Heart right ventricle (tissue), 16 donors: ENCODE measurements at regions not wholly inside any gene's neighbourhood (a gene's known extent, or its start where the extent isn't known, plus 50 kb on each side); places are given as distances from the start of the nearest gene placed in this dataset.
"Not testable (repeated sequence)": the region's sequence is repeated elsewhere in the genome, so short reads cannot be mapped to it uniquely, and the experiment has no call there.

Experiments
- ATAC-seq, 8 donors: fragments of 200-7000 bp; cut with Tn5 transposase; one replicate each; pipeline ENCODE4 v1.9.1; 2020; ENCODE audit warnings: mild to moderate bottlenecking in 8 of 8, moderate library complexity in 8 of 8, moderate number of reproducible peaks in 1 of 8
- DNase-seq, 2 donors: peaks; one replicate each; pipeline ENCODE4 v3.0.0-alpha.2; 2020
- H3K27ac ChIP-seq, 10 donors: fragments of 200-600 bp; sonication (generic) in 2 of 10; one replicate each; pipeline versions ENCODE4 v1.5.0 to v1.8.0; 2020 to 2022; ENCODE audit warnings: mild to moderate bottlenecking in 3 of 10
- H3K27me3 ChIP-seq, 7 donors: fragments of 200-600 bp; one replicate each; pipeline ENCODE4 v1.8.0; 2021 to 2022; ENCODE audit warnings: mild to moderate bottlenecking in 2 of 7
- H3K36me3 ChIP-seq, 9 donors: fragments of 200-600 bp; sonication (generic) in 1 of 9; one replicate each; pipeline versions ENCODE4 v1.5.0 to v1.8.0; 2020 to 2022; ENCODE audit warnings: mild to moderate bottlenecking in 2 of 9
- H3K4me1 ChIP-seq, 9 donors: fragments of 200-600 bp; sonication (generic) in 1 of 9; one replicate each; pipeline versions ENCODE4 v1.5.0 to v1.8.0; 2020 to 2022; ENCODE audit warnings: mild to moderate bottlenecking in 4 of 9
- H3K4me3 ChIP-seq, 10 donors: fragments of 200-600 bp; sonication (generic) in 2 of 10; one replicate each; pipeline versions ENCODE4 v1.5.0 to v1.8.0; 2020 to 2022; ENCODE audit warnings: mild to moderate bottlenecking in 7 of 10, moderate library complexity in 2 of 10
- H3K9me3 ChIP-seq, 11 donors: fragments of 200-600 bp in 10 of 11; sonication (generic) in 2 of 11; one replicate each; pipeline versions ENCODE4 v1.5.0 to v1.8.0; 2013 to 2022; ENCODE audit warnings: mild to moderate bottlenecking in 2 of 11, control low read depth in 1 of 11, moderate library complexity in 1 of 11
- WGBS, 2 donors: extraction: QIAGEN DNeasy Blood & Tissue Kit; methylation state at CpG; one replicate each; pipeline ENCODE4 v1.1.7; 2013; ENCODE audit warnings: inconsistent platforms in 1 of 2; 5-methylcytosine and 5-hydroxymethylcytosine counted together
- intact Hi-C, 10 donors: fragments of 100-400 bp; cut with DNase I; formaldehyde crosslinking; loops; one replicate each; pipeline versions ENCODE4 v1.11.1 to v1.14.2; 2022
- TF ChIP-seq, protein P1 (sequence below), 9 donors: fragments of 200-600 bp; sonication (generic) in 2 of 9; IDR thresholded peaks; one replicate each; pipeline versions ENCODE4 v1.5.0 to v1.8.0; 2021 to 2022; ENCODE audit warnings: antibody characterized with exemption in 9 of 9, mild to moderate bottlenecking in 5 of 9, moderate library complexity in 1 of 9
- donor health status: Arrhythmogenic right ventricular cardiomyopathy.
- donor health status: ischemic (EF 13 %, LVEDD 7.1; RV severe dilation, severe dysfunction).
- donor health status: healthy with polysubstance abuse.
- donor health status: DM: no; HTN: yes; CAD: no.
- donor health status: DM: no; HTN: no; CAD: no.
- donor health status: ischemic (EF 25% LVEDD 6.9; RV normal size, moderate dysfunction).
- donor health status: ischemic (EF 25% LVEDD 5.7; RV mildly dilated, moderate dysfunction).
- donor health status: healthy.
- donor health status: DM: yes; HTN: yes; CAD: no.
- donor health status: Ischemic cardiomyopathy.
- donor health status: ischemic (EF 35%, LVEDD 5.7; RV mildly dilated, moderate dysfunction).
- donor health status: nonischemic (EF 11% LVEDD 7.7; RV severe dilation, severe dysfunction).
- donor health status: DM: yes; HTN: yes; CAD: no.
- donor health status: PGD.
- donor health status: ischemic (EF 29% LVEDD 5.4; RV normal size, mild dysfunction).
- donor health status: nonischemic (EF 23%, LVEDD 6.1; RV moderate dilation, normal function).

DNA sequence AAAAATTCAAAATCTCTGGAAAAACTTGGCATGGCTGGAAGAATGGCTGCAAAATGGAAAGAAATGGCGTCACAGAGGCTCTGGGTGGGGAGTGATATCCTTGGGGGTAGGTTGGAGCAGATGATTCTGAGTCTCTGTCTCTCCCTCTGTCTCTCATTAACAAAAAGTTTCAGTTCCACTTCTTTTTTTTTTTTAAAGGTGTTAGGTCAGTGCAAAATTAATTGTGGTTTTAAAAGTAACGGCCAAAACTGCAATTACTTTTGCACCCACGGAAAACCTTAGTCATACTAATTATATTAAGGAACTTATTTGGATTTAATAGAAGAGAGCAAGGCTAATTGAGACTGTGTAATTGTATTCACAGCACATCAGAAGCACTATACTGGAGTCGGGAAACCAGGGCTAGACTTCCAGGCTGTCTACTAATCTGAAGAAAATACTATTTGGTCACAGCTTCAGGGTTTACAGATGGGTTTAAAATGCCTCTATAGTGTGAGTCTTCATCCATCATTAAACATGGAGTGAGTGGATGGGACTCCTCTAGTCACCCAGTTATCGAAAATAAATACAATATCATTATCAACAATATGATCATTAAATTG is 289.1 kb upstream of the PLD5 start:
- DNase-seq, result no peak
- Histone ChIP-seq H3K4me1 (no peaks in the 10 kb centered on the region), H3K27ac (no peak overlapping the region), H3K4me3 (no peak overlapping the region), H3K36me3 (no peaks in the 10 kb centered on the region), H3K27me3 (peaks cover 0 to 9% (median 0%) of the 10 kb centered on the region in 7 donors), H3K9me3 (no peaks in the 10 kb centered on the region)
- WGBS, 2 donors, result 79% methylated on average over 5 of the region's 5 CpGs
- TF ChIP-seq, protein P1, sequence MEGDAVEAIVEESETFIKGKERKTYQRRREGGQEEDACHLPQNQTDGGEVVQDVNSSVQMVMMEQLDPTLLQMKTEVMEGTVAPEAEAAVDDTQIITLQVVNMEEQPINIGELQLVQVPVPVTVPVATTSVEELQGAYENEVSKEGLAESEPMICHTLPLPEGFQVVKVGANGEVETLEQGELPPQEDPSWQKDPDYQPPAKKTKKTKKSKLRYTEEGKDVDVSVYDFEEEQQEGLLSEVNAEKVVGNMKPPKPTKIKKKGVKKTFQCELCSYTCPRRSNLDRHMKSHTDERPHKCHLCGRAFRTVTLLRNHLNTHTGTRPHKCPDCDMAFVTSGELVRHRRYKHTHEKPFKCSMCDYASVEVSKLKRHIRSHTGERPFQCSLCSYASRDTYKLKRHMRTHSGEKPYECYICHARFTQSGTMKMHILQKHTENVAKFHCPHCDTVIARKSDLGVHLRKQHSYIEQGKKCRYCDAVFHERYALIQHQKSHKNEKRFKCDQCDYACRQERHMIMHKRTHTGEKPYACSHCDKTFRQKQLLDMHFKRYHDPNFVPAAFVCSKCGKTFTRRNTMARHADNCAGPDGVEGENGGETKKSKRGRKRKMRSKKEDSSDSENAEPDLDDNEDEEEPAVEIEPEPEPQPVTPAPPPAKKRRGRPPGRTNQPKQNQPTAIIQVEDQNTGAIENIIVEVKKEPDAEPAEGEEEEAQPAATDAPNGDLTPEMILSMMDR (IDR thresholded peaks at IDR 0.05), result no peak
- intact Hi-C loops, result no loop called here
- no peak for ATAC-seq

DNA sequence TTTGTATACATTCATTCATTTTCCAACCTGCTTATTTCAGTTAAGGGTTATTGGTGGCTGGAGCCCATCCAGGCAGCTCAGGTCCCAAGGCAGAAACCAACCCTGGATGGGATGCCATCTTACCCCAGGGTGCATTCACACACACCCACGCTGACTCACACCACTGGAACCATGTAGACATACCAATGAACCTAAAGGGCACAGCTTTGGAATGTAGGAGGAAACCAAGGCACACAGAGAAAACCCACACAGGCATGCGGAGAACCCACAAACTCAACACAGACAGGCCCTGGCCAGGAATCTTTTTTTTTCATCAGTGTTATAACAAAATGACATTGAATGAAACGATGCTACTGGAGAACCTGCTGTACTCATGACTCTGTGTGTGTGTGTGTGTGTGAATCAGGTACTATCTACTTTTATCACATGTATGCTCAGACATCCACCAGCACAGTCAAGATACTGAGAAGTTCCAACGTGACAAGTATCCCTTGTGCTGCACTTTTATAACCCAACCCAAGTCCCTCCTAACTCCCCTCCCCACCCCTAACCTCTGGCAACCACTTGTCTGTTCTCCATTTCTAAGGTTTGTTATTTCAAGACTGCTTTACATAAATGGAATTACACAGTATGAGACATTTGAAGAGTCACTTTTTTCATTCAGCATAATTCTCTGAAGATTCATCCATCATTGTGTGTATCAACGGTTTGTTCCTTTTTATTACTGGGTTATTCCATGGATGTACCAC is 286.8 kb upstream of the PLD5 start:
- DNase-seq, result no peak
- H3K27ac ChIP-seq, result no peak overlapping the region
- intact Hi-C loops, result no loop called here
- H3K4me3 ChIP-seq, result no peak overlapping the region
- peaks cover 0 to 6% (median 0%) of the 10 kb centered on the region in 7 donors for H3K27me3 ChIP-seq
- WGBS, 2 donors, result 60 to 78% methylated on average over 5 of the region's 5 CpGs
- TF ChIP-seq, protein P1 (IDR thresholded peaks at IDR 0.05), result no peak
- ATAC-seq, result no peak
- H3K4me1 ChIP-seq, result no peaks in the 10 kb centered on the region
- H3K36me3 ChIP-seq, result no peaks in the 10 kb centered on the region
- H3K9me3 ChIP-seq, result no peaks in the 10 kb centered on the region

DNA sequence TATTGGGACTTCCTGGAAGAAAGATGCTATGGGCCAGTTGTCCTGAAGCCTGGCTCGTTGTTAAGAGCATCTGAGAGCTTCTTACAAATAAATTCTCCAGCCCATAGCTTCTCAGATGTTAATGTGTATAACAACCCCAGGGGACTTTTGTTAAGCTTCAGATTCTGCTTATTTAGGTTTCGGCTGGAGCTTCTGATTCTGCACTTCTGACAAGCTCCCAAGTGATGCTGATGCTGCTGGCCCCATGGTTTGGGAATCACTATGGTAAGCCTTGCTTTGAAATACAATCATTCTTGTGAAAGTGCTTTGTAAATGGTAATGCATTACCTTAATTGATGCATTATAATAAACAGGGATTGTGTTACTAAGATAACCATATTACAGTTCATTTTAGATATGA is 281.8 kb upstream of the PLD5 start:
- H3K4me1 ChIP-seq, result no peaks in the 10 kb centered on the region
- H3K9me3 ChIP-seq, result no peaks in the 10 kb centered on the region
- DNase-seq (no peak), ATAC-seq (no peak)
- H3K27ac ChIP-seq, result no peak overlapping the region
- WGBS, 2 donors, result 58 to 65% methylated on average over 2 of the region's 2 CpGs
- H3K27me3 ChIP-seq, result no peaks in the 10 kb centered on the region
- intact Hi-C loops, result no loop called here
- TF ChIP-seq, protein P1 (IDR thresholded peaks at IDR 0.05), result no peak
- H3K36me3 ChIP-seq, result no peaks in the 10 kb centered on the region
- no peak overlapping the region for H3K4me3 ChIP-seq

DNA sequence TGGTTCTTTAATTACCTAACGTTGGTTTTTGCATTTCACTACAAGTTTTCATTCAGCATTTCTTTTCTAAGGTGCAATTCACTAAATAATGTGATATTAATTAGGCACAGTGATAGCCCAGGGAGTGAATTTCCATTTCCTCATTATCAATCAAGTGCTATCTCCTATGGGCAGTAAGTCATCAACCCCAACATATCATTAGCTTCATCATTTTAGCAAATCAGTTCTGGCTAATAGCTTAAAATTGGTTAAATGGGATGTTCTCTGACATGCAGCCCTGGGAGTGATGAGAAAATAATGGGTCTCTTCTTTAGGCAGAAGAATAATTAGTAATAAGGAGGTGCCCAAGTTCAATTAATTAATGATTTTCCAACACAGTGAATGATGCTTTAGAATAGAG is 280.9 kb upstream of the PLD5 start:
- H3K27me3 ChIP-seq, H3K36me3 ChIP-seq, H3K9me3 ChIP-seq, intact Hi-C loops, ATAC-seq, H3K4me3 ChIP-seq, DNase-seq, H3K4me1 ChIP-seq, H3K27ac ChIP-seq: not testable (repeated sequence)
- WGBS, 2 donors, result 59 to 75% methylated on average over 1 of the region's 1 CpG

DNA sequence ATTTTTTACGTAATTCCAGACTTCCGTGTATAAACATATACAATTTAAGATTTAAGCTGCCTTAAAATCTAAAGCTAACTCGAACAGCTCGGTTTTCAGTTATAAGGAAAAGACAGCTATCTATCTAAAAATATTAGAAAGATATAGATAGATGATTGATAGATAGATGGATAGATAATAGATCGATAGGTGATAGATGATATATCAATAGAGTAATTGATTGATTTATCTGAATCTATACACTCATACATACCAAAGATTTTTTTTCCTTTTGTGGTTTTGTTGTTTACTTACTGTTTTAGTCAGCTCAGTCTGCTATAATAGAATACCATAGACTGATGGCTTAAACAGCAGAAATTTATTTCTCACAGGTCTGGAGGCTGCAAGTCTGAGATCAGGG is 278.5 kb upstream of the PLD5 start:
- Histone ChIP-seq H3K4me1 (no peaks in the 10 kb centered on the region), H3K9me3 (no peaks in the 10 kb centered on the region), H3K27me3 (no peaks in the 10 kb centered on the region), H3K4me3 (no peak overlapping the region), H3K36me3 (no peaks in the 10 kb centered on the region), H3K27ac (no peak overlapping the region)
- intact Hi-C loops, result no loop called here
- no peak for DNase-seq
- ATAC-seq, result no peak
- TF ChIP-seq, protein P1 (IDR thresholded peaks at IDR 0.05), result no peak
- 84 to 88% methylated on average over 5 of the region's 5 CpGs for WGBS, 2 donors
